ENCODE measurements at regions not wholly inside any gene's neighbourhood (a gene's known extent, or its start where the extent isn't known, plus 50 kb on each side); places are given as distances from the start of the nearest gene placed in this dataset.

GRCh38 chr7:71050492-71050891 is 81.5 kb upstream of the GALNT17 start:
- no peak for TF ChIP-seq CTCF (IDR thresholded peaks at IDR 0.05; ENCODE audit: low read depth, low read length, poor library complexity, severe bottlenecking)
- no peak for TF ChIP-seq EZH2phosphoT487 (IDR thresholded peaks at IDR 0.05; ENCODE audit: borderline replicate concordance, low read length)
